Ureter (tissue), 1 donor: ENCODE measurements at regions not wholly inside any gene's neighbourhood (a gene's known extent, or its start where the extent isn't known, plus 50 kb on each side); places are given as distances from the start of the nearest gene placed in this dataset.

Source experiments
- DNase-seq: peaks from one replicate; pipeline ENCODE4 v3.0.0-alpha.2; 2020; ENCODE audit warnings: low spot score
- donor health status: DM: yes; HTN: yes; CAD: no.

- DNase-seq = no peak
Measured at GRCh38 chr3:181660337-181660736, 51.4 kb upstream of the SOX2 start.

- DNase-seq = no peak
Measured at GRCh38 chr3:181637456-181637855, 74.3 kb upstream of the SOX2 start.

- DNase-seq = no peak
Measured at GRCh38 chr3:181637056-181637455, 74.7 kb upstream of the SOX2 start.

- DNase-seq = no peak
Measured at GRCh38 chr3:181635141-181635540, 76.6 kb upstream of the SOX2 start.

GRCh38 chr3:181633556-181633955, 78.2 kb upstream of the SOX2 start:
- no peak for DNase-seq

GRCh38 chr3:181631901-181632300, 79.8 kb upstream of the SOX2 start:
- no peak for DNase-seq

GRCh38 chr3:181630853-181631252, 80.9 kb upstream of the SOX2 start:
- no peak for DNase-seq

GRCh38 chr3:181629711-181630110, 82.0 kb upstream of the SOX2 start:
- no peak for DNase-seq

- no peak for DNase-seq
Measured at GRCh38 chr3:181629029-181629428, 82.7 kb upstream of the SOX2 start.

GRCh38 chr3:181628384-181628783, 83.3 kb upstream of the SOX2 start:
- DNase-seq = no peak

- DNase-seq = no peak
Measured at GRCh38 chr3:181626036-181626435, 85.7 kb upstream of the SOX2 start.

- DNase-seq = no peak
Measured at GRCh38 chr3:181623924-181624694, 87.6 kb upstream of the SOX2 start.

GRCh38 chr3:181622365-181622764, 89.4 kb upstream of the SOX2 start:
- DNase-seq = no peak

- DNase-seq = no peak
Measured at GRCh38 chr3:181619897-181620296, 91.8 kb upstream of the SOX2 start.

- no peak for DNase-seq
Measured at GRCh38 chr3:181618260-181618659, 93.5 kb upstream of the SOX2 start.

- DNase-seq = no peak
Measured at GRCh38 chr3:181616088-181617070, 95.3 kb upstream of the SOX2 start.

- DNase-seq = no peak
Measured at GRCh38 chr3:181615666-181616065, 96.1 kb upstream of the SOX2 start.

- no peak for DNase-seq
Measured at GRCh38 chr3:181614878-181615277, 96.8 kb upstream of the SOX2 start.

- DNase-seq = no peak
Measured at GRCh38 chr3:181613813-181614212, 97.9 kb upstream of the SOX2 start.

GRCh38 chr3:181613191-181613590, 98.5 kb upstream of the SOX2 start:
- no peak for DNase-seq

- DNase-seq = no peak
Measured at GRCh38 chr3:181610973-181611265, 100.8 kb upstream of the SOX2 start.

- DNase-seq = no peak
Measured at GRCh38 chr3:181610083-181610972, 101.4 kb upstream of the SOX2 start.
